ENCODE measurements at regions not wholly inside any gene's neighbourhood (a gene's known extent, or its start where the extent isn't known, plus 50 kb on each side); places are given as distances from the start of the nearest gene placed in this dataset.

- no peak overlapping the region for H3K9ac ChIP-seq (ENCODE audit: low read depth in 2 of 2, low read length in 2 of 2)
- TF ChIP-seq CTCF (IDR thresholded peaks at IDR 0.05), result no peak
- H3K4me3 ChIP-seq, result no peak overlapping the region
- no peaks in the 10 kb centered on the region for H3K4me1 ChIP-seq
- no peaks in the 10 kb centered on the region for H3K27me3 ChIP-seq
- H3K36me3 ChIP-seq, result no peaks in the 10 kb centered on the region
- intact Hi-C loops (cut with DNase I), result no loop called here
- H3K27ac ChIP-seq, result no peak overlapping the region
- no peaks in the 10 kb centered on the region for H3K9me3 ChIP-seq
- no peak for DNase-seq
Measured at GRCh38 chr3:18076301-18076700, 333.9 kb upstream of the TBC1D5 start.

GRCh38 chr3:18075799-18076198 is 333.4 kb upstream of the TBC1D5 start:
- Histone ChIP-seq H3K4me3 (no peak overlapping the region), H3K9ac (ENCODE audit: low read depth in 2 of 2, low read length in 2 of 2) (no peak overlapping the region), H3K27ac (no peak overlapping the region), H3K9me3 (no peaks in the 10 kb centered on the region), H3K36me3 (no peaks in the 10 kb centered on the region), H3K27me3 (no peaks in the 10 kb centered on the region), H3K4me1 (no peaks in the 10 kb centered on the region)
- intact Hi-C loops (cut with DNase I), result no loop called here
- no peak for DNase-seq
- TF ChIP-seq CTCF (IDR thresholded peaks at IDR 0.05), result no peak

- intact Hi-C loops (cut with DNase I), result no loop called here
- Histone ChIP-seq H3K9me3 (no peaks in the 10 kb centered on the region), H3K36me3 (no peaks in the 10 kb centered on the region)
Measured at GRCh38 chr3:18071833-18072232, 329.4 kb upstream of the TBC1D5 start.

GRCh38 chr3:18070944-18071343 is 328.5 kb upstream of the TBC1D5 start:
- Histone ChIP-seq H3K27me3 (no peaks in the 10 kb centered on the region), H3K9me3 (no peaks in the 10 kb centered on the region), H3K4me3 (no peak overlapping the region), H3K36me3 (no peaks in the 10 kb centered on the region), H3K27ac (no peak overlapping the region), H3K9ac (ENCODE audit: low read depth in 2 of 2, low read length in 2 of 2) (no peak overlapping the region), H3K4me1 (no peaks in the 10 kb centered on the region)
- no peak for DNase-seq
- no peak for TF ChIP-seq CTCF (IDR thresholded peaks at IDR 0.05)
- intact Hi-C loops (cut with DNase I), result no loop called here

More at GRCh38 chr3:18071833-18072232, 329.4 kb upstream of the TBC1D5 start:
- H3K4me3 ChIP-seq, result no peak overlapping the region
- no peak overlapping the region for H3K27ac ChIP-seq
- no peak for TF ChIP-seq CTCF (IDR thresholded peaks at IDR 0.05)
- H3K9ac ChIP-seq (ENCODE audit: low read depth in 2 of 2, low read length in 2 of 2), result no peak overlapping the region
- no peaks in the 10 kb centered on the region for H3K4me1 ChIP-seq
- no peaks in the 10 kb centered on the region for H3K27me3 ChIP-seq
- no peak for DNase-seq

- Histone ChIP-seq H3K9ac (ENCODE audit: low read depth in 2 of 2, low read length in 2 of 2) (no peak overlapping the region), H3K36me3 (no peaks in the 10 kb centered on the region), H3K4me1 (no peaks in the 10 kb centered on the region), H3K27me3 (no peaks in the 10 kb centered on the region), H3K4me3 (no peak overlapping the region), H3K27ac (no peak overlapping the region), H3K9me3 (no peaks in the 10 kb centered on the region)
- DNase-seq, result no peak
- intact Hi-C loops (cut with DNase I), result no loop called here
- TF ChIP-seq CTCF (IDR thresholded peaks at IDR 0.05), result no peak
Measured at GRCh38 chr3:18070231-18070630, 327.8 kb upstream of the TBC1D5 start.

GRCh38 chr3:18069568-18069967 is 327.1 kb upstream of the TBC1D5 start:
- no peaks in the 10 kb centered on the region for H3K27me3 ChIP-seq
- H3K4me1 ChIP-seq, result no peaks in the 10 kb centered on the region
- no peaks in the 10 kb centered on the region for H3K36me3 ChIP-seq
- H3K9ac ChIP-seq (ENCODE audit: low read depth in 2 of 2, low read length in 2 of 2), result no peak overlapping the region
- no peak overlapping the region for H3K4me3 ChIP-seq
- TF ChIP-seq CTCF (IDR thresholded peaks at IDR 0.05), result no peak
- intact Hi-C loops (cut with DNase I), result no loop called here
- H3K9me3 ChIP-seq, result no peaks in the 10 kb centered on the region
- no peak for DNase-seq
- no peak overlapping the region for H3K27ac ChIP-seq
